ENCODE measurements at regions not wholly inside any gene's neighbourhood (a gene's known extent, or its start where the extent isn't known, plus 50 kb on each side); places are given as distances from the start of the nearest gene placed in this dataset.

DNA sequence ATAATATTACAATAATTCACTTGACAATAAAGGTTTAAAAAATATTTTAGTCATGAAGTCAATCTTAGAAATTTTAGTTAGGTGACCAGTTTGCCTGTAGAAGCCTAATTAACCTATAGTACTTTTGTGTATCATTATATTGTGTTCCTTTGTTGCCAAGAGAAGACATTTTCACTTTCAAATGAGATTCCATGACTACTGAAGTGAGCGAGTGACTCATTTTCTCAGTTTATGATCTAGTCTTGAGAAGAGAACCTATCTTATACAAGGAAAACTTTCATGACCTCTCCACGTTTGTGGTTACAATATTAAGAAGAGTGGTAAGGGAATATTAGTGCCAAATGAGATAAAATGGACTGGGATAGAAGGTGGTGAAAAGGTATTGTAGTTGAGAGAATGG lies 423.9 kb upstream of the CHORDC1 start:
- no peaks in the 10 kb centered on the region for H3K4me1 ChIP-seq (ENCODE audit: control insufficient read depth, low read length)
- H4K20me1 ChIP-seq (ENCODE audit: control insufficient read depth, insufficient read depth, low read depth, low read length) = no peaks in the 10 kb centered on the region
- H3F3A ChIP-seq (ENCODE audit: control insufficient read depth, insufficient read depth) = no peaks in the 10 kb centered on the region
- H3K27me3 ChIP-seq (ENCODE audit: control insufficient read depth, low read length) = no peaks in the 10 kb centered on the region
- no peaks in the 10 kb centered on the region for H3K9me2 ChIP-seq (replicated peaks; ENCODE audit: control insufficient read depth, low read length)
- no peaks in the 10 kb centered on the region for H3K36me3 ChIP-seq (ENCODE audit: control insufficient read depth, low read length)
- TF ChIP-seq EZH2phosphoT487 (IDR thresholded peaks at IDR 0.05; ENCODE audit: borderline replicate concordance, low read length) = no peak
- TF ChIP-seq, protein P1, sequence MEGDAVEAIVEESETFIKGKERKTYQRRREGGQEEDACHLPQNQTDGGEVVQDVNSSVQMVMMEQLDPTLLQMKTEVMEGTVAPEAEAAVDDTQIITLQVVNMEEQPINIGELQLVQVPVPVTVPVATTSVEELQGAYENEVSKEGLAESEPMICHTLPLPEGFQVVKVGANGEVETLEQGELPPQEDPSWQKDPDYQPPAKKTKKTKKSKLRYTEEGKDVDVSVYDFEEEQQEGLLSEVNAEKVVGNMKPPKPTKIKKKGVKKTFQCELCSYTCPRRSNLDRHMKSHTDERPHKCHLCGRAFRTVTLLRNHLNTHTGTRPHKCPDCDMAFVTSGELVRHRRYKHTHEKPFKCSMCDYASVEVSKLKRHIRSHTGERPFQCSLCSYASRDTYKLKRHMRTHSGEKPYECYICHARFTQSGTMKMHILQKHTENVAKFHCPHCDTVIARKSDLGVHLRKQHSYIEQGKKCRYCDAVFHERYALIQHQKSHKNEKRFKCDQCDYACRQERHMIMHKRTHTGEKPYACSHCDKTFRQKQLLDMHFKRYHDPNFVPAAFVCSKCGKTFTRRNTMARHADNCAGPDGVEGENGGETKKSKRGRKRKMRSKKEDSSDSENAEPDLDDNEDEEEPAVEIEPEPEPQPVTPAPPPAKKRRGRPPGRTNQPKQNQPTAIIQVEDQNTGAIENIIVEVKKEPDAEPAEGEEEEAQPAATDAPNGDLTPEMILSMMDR (IDR thresholded peaks at IDR 0.05; ENCODE audit: low read depth, low read length, poor library complexity, severe bottlenecking) = no peak
- H3K4me2 ChIP-seq (ENCODE audit: low read length) = no peak overlapping the region
- H3K27ac ChIP-seq (ENCODE audit: low read depth, low read length) = no peak overlapping the region
- H3K9me3 ChIP-seq (ENCODE audit: control insufficient read depth, insufficient read depth, low read length) = no peaks in the 10 kb centered on the region
- H3K4me3 ChIP-seq (ENCODE audit: low read length) = no peak overlapping the region
- no peaks in the 10 kb centered on the region for H3K79me2 ChIP-seq (ENCODE audit: control insufficient read depth, low read length)

DNA sequence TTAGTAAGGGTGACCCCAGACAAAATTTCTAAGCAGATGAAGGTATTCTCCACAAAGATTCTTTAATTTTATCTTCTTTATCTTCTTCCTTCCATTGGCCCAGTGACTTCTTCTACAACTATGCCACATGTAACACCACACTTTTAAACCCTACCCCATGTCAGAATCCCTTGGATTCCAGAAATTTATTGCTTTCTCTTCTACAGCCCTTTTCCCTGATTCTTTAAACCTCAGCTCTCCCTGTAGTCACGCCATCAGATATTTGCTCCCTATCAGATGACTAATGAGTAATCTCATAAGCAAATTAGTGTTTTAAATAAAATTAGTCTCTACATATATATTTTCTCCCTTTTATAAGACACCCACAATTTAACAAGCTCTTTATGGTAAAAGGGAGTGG lies 423.4 kb upstream of the CHORDC1 start:
- no peak overlapping the region for H3K4me2 ChIP-seq (ENCODE audit: low read length)
- no peaks in the 10 kb centered on the region for H3K9me2 ChIP-seq (replicated peaks; ENCODE audit: control insufficient read depth, low read length)
- no peaks in the 10 kb centered on the region for H3F3A ChIP-seq (ENCODE audit: control insufficient read depth, insufficient read depth)
- no peak overlapping the region for H3K4me3 ChIP-seq (ENCODE audit: low read length)
- H3K27ac ChIP-seq (ENCODE audit: low read depth, low read length) = no peak overlapping the region
- H3K9me3 ChIP-seq (ENCODE audit: control insufficient read depth, insufficient read depth, low read length) = no peaks in the 10 kb centered on the region
- no peaks in the 10 kb centered on the region for H4K20me1 ChIP-seq (ENCODE audit: control insufficient read depth, insufficient read depth, low read depth, low read length)
- H3K27me3 ChIP-seq (ENCODE audit: control insufficient read depth, low read length) = no peaks in the 10 kb centered on the region
- no peaks in the 10 kb centered on the region for H3K36me3 ChIP-seq (ENCODE audit: control insufficient read depth, low read length)
- TF ChIP-seq EZH2phosphoT487 (IDR thresholded peaks at IDR 0.05; ENCODE audit: borderline replicate concordance, low read length) = no peak
- TF ChIP-seq, protein P1 (IDR thresholded peaks at IDR 0.05; ENCODE audit: low read depth, low read length, poor library complexity, severe bottlenecking) = no peak
- H3K79me2 ChIP-seq (ENCODE audit: control insufficient read depth, low read length) = no peaks in the 10 kb centered on the region
- no peaks in the 10 kb centered on the region for H3K4me1 ChIP-seq (ENCODE audit: control insufficient read depth, low read length)

DNA sequence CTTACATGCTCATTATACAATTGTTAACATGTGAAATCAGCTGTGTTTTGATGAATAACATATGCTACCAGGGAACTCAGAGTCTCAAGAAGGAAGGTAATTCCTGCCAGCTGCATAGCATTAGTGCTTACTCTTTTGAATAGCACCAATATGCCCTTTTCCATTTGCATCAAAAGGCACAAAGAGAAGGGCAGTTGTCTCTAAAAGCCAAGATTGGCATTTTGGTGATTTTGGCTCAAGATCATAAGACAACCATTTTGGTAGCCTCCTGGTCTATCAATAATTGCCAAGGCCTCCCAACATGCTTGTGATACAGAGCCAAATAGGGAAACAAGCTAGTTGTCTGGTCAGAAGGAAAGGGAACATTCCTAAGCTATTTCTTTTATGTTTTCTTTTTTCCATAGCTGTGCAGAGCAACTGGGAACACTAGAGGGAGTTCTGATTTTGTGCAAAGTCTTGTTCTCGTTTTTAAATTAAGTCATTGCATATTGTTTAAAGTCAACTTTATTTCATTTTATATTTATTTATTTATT lies 416.7 kb upstream of the CHORDC1 start:
- H3K9me3 ChIP-seq (ENCODE audit: control insufficient read depth, insufficient read depth, low read length) = no peaks in the 10 kb centered on the region
- H3K4me3 ChIP-seq (ENCODE audit: low read length) = no peak overlapping the region
- no peaks in the 10 kb centered on the region for H3K4me1 ChIP-seq (ENCODE audit: control insufficient read depth, low read length)
- no peaks in the 10 kb centered on the region for H3K79me2 ChIP-seq (ENCODE audit: control insufficient read depth, low read length)
- H3K36me3 ChIP-seq (ENCODE audit: control insufficient read depth, low read length) = no peaks in the 10 kb centered on the region
- no peaks in the 10 kb centered on the region for H3K27me3 ChIP-seq (ENCODE audit: control insufficient read depth, low read length)
- H3K9me2 ChIP-seq (replicated peaks; ENCODE audit: control insufficient read depth, low read length) = no peaks in the 10 kb centered on the region
- H4K20me1 ChIP-seq (ENCODE audit: control insufficient read depth, insufficient read depth, low read depth, low read length) = no peaks in the 10 kb centered on the region
- H3K27ac ChIP-seq (ENCODE audit: low read depth, low read length) = no peak overlapping the region
- no peaks in the 10 kb centered on the region for H3F3A ChIP-seq (ENCODE audit: control insufficient read depth, insufficient read depth)
- H3K4me2 ChIP-seq (ENCODE audit: low read length) = no peak overlapping the region
- TF ChIP-seq EZH2phosphoT487 (IDR thresholded peaks at IDR 0.05; ENCODE audit: borderline replicate concordance, low read length) = no peak
- TF ChIP-seq, protein P1 (IDR thresholded peaks at IDR 0.05; ENCODE audit: low read depth, low read length, poor library complexity, severe bottlenecking) = no peak

Measured in DOHH2 (cell line).